VCaP (cell line): ENCODE measurements at regions not wholly inside any gene's neighbourhood (a gene's known extent, or its start where the extent isn't known, plus 50 kb on each side); places are given as distances from the start of the nearest gene placed in this dataset.

Experiments
- H3K27ac ChIP-seq: fragments of 450-650 bp; 2 replicates; pipeline ENCODE4 v1.5.1; 2017
- CTCF ChIP-seq: fragments of 450-650 bp; conservative IDR thresholded peaks from 2 replicates; pipeline ENCODE4 v1.5.1; 2017; ENCODE audit warnings: mild to moderate bottlenecking, moderate library complexity

DNA sequence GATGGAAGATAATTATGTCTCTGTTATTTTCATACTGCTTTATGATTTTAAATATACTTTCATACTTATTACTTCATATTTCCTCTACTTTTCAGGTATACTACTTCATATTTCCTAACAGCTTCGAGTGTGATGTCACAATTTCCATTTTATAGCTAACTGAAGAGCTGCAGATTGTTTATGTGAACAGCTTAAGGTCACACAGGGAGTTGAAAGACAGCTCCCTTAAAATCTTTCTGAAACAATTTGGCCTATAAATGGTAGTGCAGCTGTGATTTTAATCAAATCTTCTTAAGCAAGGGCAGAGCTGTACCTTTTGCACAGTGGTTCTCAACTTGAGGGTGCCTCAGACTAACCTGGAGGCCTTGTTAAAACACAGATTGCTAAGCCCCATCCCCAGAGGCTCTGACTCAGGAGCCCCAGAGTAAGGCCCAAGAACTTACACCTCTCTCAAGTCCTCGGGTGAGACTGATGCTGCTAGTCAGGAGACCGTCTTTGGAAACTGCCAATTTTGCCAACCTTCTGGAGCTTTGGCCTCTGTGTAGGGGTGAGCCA lies 347.0 kb upstream of the HSF2 start:
- no peak for TF ChIP-seq CTCF

GRCh38 chr6:122059918-122060317 lies 339.5 kb upstream of the HSF2 start:
- no peak for TF ChIP-seq CTCF
- no peak overlapping the region for H3K27ac ChIP-seq

More for the DNA sequence above, 347.0 kb upstream of the HSF2 start:
- H3K27ac ChIP-seq, result no peak overlapping the region

- H3K27ac ChIP-seq, result no peak overlapping the region
- no peak for TF ChIP-seq CTCF
Measured at GRCh38 chr6:122061855-122062254, 337.6 kb upstream of the HSF2 start.

DNA sequence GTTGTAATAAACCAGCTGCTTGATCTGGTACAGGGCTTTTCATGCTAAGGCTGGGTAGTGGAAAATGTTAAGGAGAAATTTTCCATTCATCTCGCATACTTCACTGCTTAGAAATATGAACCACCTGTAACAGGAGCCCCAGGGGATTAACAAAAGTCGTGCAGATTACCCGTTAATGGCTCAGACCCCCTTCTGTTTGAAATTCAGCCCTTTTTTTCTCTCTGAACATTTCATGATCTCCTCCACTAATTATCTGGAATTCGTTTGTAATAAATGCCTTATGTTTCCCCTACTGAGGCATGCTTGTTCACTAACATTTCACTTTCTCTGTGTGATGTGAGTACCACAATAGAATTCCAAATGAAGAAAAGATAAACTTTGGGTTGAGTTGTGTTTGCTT lies 336.4 kb upstream of the HSF2 start:
- H3K27ac ChIP-seq, result no peak overlapping the region
- no peak for TF ChIP-seq CTCF

GRCh38 chr6:122063761-122064160 lies 335.7 kb upstream of the HSF2 start:
- no peak for TF ChIP-seq CTCF
- no peak overlapping the region for H3K27ac ChIP-seq

DNA sequence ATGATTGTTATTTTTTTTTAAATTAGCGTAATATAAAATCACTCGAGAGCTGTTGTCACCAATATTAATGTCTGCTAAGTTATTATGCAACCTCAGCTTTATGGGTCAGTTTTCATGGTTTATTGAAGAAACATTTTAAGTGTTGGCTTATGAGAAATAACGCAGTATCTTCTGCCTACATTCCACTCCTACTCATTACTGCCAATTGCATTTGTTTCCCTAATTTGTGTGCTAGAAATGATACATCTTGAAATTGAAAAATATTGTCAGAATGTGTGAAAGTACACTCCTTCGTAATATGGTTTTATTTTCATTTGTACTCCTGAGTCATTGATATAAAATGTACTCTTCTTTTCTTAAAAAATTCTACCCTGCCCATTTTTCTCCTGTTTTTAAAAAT lies 333.3 kb upstream of the HSF2 start:
- H3K27ac ChIP-seq, result no peak overlapping the region
- no peak for TF ChIP-seq CTCF

DNA sequence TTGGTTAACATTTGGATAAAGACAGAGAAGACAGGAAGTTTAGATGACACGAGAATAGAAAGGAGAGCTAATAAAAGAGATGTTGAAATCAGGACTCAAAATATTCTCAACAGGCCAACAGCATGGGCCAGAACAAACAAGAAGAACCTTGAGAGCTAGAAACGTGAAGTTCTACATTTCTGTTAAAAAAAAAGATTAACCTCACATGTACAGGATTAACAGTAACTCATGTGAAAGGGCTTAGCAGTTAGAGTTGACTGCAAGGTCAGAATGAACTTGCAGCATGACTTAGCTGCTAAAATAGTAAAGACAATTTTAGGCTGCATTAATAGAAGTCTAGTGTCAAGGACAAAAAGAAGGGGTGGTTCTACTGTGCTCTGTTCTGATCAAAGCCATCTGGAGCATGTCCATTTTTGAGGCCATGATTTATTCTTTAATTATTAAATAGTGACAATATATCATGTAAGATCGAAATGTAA lies 331.1 kb upstream of the HSF2 start:
- TF ChIP-seq CTCF, result no peak
- no peak overlapping the region for H3K27ac ChIP-seq
